ENCODE measurements at regions not wholly inside any gene's neighbourhood (a gene's known extent, or its start where the extent isn't known, plus 50 kb on each side); places are given as distances from the start of the nearest gene placed in this dataset.

DNA sequence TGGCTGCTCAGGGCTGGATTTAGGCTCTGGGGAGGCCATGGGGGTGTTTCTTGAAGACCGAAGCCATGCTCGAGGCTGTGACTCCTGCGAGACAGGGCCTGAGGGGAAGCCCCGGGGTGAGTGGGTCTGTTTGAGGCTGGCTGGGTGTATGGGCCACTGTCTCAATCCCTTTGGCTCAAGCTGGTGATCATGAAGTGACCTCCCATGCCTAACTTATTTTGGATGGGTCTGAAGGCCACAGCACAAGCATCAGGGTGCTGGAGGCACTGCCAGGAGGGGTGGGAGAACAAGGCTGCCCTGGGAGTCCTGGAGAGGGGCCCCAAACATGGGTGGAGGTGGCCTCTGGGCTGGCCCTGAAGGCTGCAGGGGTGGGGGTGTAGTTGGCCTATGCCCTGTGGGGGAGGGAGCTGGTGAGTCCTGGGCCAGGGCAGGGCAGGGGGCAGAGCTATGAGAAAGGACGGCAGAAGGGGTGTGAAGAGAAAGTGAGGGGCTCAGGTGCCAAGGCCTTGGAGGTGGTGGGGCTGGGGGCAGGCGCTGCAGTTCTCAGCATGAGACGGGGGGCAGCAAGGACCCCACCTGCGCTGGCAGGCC is 100.9 kb downstream of the KIF26A start:
- Histone ChIP-seq H3K27ac (ENCODE audit: insufficient read depth, low read length) (no peak overlapping the region), H4K20me1 (ENCODE audit: control insufficient read depth, extremely low read depth, insufficient read depth, low read length) (no peaks in the 10 kb centered on the region), H3K36me3 (ENCODE audit: control insufficient read depth, insufficient read depth, low read length) (no peaks in the 10 kb centered on the region), H3K4me3 (replicated peaks in 1 of 4; ENCODE audit: control extremely low read depth in 1 of 4, insufficient read depth in 1 of 4, low read depth in 3 of 4, low read length in 4 of 4) (no peak overlapping the region), H3K4me1 (ENCODE audit: control insufficient read depth, extremely low read depth, insufficient read depth, low read length) (no peaks in the 10 kb centered on the region), H3K4me2 (ENCODE audit: extremely low read depth, insufficient read depth, low read length) (no peak overlapping the region), H2AFZ (ENCODE audit: low read length) (no peak overlapping the region), H3K9ac (ENCODE audit: insufficient read depth, low read length) (no peak overlapping the region), H3K9me3 (ENCODE audit: control insufficient read depth, insufficient read depth, low read depth, low read length) (no peaks in the 10 kb centered on the region), H3K79me2 (ENCODE audit: control insufficient read depth, insufficient read depth, low read length) (no peaks in the 10 kb centered on the region), H3K27me3 (ENCODE audit: control insufficient read depth, insufficient read depth, low read length) (no peaks in the 10 kb centered on the region)
- no peak for DNase-seq (ENCODE audit: low read depth in 2 of 2)
- TF ChIP-seq, protein P1, sequence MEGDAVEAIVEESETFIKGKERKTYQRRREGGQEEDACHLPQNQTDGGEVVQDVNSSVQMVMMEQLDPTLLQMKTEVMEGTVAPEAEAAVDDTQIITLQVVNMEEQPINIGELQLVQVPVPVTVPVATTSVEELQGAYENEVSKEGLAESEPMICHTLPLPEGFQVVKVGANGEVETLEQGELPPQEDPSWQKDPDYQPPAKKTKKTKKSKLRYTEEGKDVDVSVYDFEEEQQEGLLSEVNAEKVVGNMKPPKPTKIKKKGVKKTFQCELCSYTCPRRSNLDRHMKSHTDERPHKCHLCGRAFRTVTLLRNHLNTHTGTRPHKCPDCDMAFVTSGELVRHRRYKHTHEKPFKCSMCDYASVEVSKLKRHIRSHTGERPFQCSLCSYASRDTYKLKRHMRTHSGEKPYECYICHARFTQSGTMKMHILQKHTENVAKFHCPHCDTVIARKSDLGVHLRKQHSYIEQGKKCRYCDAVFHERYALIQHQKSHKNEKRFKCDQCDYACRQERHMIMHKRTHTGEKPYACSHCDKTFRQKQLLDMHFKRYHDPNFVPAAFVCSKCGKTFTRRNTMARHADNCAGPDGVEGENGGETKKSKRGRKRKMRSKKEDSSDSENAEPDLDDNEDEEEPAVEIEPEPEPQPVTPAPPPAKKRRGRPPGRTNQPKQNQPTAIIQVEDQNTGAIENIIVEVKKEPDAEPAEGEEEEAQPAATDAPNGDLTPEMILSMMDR (conservative IDR thresholded peaks at IDR 0.05 in 1 of 2, IDR thresholded peaks at IDR 0.05 in 1 of 2; ENCODE audit: low read depth in 1 of 2, low read length in 2 of 2): no peak
- TF ChIP-seq EZH2 (IDR thresholded peaks at IDR 0.05; ENCODE audit: low read length, missing control alignments): no peak

DNA sequence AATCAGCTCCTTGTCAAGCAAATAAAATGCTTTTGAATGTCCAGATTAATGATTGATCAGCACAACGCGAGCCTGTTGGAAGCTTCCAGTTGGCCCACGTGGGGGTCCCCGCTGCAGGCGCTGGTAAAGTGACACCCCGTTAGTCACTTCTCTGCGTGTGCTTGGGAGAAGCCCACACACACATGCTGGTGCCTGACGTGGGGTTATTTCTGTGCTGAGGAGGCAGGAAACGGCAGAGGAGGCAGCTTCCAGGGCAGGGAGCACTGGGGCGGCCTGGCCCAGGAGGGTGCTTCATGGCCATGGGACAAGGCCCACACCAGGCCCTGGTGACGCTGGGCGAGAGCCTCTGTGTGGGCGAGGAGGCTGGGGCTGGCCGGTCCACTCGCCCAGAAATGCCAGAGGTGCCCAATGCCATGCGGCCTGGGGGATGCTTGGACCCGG is 101.5 kb downstream of the KIF26A start:
- Histone ChIP-seq H3K79me2 (ENCODE audit: control insufficient read depth, insufficient read depth, low read length) (no peaks in the 10 kb centered on the region), H3K27me3 (ENCODE audit: control insufficient read depth, insufficient read depth, low read length) (no peaks in the 10 kb centered on the region), H3K9me3 (ENCODE audit: control insufficient read depth, insufficient read depth, low read depth, low read length) (no peaks in the 10 kb centered on the region), H3K36me3 (ENCODE audit: control insufficient read depth, insufficient read depth, low read length) (no peaks in the 10 kb centered on the region), H3K4me3 (replicated peaks in 1 of 4; ENCODE audit: control extremely low read depth in 1 of 4, insufficient read depth in 1 of 4, low read depth in 3 of 4, low read length in 4 of 4) (no peak overlapping the region), H3K27ac (ENCODE audit: insufficient read depth, low read length) (no peak overlapping the region), H3K9ac (ENCODE audit: insufficient read depth, low read length) (no peak overlapping the region), H3K4me1 (ENCODE audit: control insufficient read depth, extremely low read depth, insufficient read depth, low read length) (no peaks in the 10 kb centered on the region), H4K20me1 (ENCODE audit: control insufficient read depth, extremely low read depth, insufficient read depth, low read length) (no peaks in the 10 kb centered on the region), H3K4me2 (ENCODE audit: extremely low read depth, insufficient read depth, low read length) (no peak overlapping the region), H2AFZ (ENCODE audit: low read length) (no peak overlapping the region)
- DNase-seq (ENCODE audit: low read depth in 2 of 2): no peak
- TF ChIP-seq, protein P1 (conservative IDR thresholded peaks at IDR 0.05 in 1 of 2, IDR thresholded peaks at IDR 0.05 in 1 of 2; ENCODE audit: low read depth in 1 of 2, low read length in 2 of 2): no peak
- no peak for TF ChIP-seq EZH2 (IDR thresholded peaks at IDR 0.05; ENCODE audit: low read length, missing control alignments)

DNA sequence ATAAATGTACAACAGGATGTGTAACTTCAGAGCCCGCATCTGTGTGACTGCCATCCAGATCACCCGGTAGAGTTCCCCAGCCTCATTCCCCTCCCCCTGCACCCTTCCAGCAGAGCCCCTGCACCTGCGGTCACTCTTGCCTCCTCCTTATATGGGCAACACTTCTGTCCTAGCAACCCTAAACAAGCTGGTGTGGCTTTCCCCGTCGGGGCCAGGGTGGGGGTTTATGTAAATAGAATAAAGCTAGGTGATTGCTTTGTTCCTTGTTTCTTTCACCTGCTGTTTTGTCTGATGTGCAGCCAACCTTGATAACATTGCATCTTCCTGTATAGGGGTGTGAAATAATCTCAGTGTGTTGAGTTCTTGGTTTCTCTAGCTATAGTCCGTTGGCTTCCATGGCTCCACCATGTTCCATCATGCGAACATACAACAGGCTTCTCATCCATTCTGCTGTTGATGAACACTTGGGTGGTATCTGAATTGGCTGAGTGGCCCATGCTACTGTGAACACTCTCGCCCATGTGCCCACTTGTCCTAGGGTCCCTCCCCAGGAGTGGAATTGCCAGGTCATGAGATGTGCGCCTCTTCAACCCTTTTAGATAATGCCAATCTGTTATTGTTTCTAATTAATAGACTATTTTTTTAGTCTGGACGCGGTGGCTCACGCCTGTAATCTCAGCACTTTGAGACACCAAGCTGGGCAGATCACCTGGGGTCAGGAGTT is 102.2 kb downstream of the KIF26A start:
- H3K4me2 ChIP-seq (ENCODE audit: extremely low read depth, insufficient read depth, low read length): no peak overlapping the region
- H3K9me3 ChIP-seq (ENCODE audit: control insufficient read depth, insufficient read depth, low read depth, low read length): no peaks in the 10 kb centered on the region
- H2AFZ ChIP-seq (ENCODE audit: low read length): no peak overlapping the region
- no peak for TF ChIP-seq EZH2 (IDR thresholded peaks at IDR 0.05; ENCODE audit: low read length, missing control alignments)
- TF ChIP-seq, protein P1 (conservative IDR thresholded peaks at IDR 0.05 in 1 of 2, IDR thresholded peaks at IDR 0.05 in 1 of 2; ENCODE audit: low read depth in 1 of 2, low read length in 2 of 2): no peak
- no peak overlapping the region for H3K4me3 ChIP-seq (replicated peaks in 1 of 4; ENCODE audit: control extremely low read depth in 1 of 4, insufficient read depth in 1 of 4, low read depth in 3 of 4, low read length in 4 of 4)
- no peak for DNase-seq (ENCODE audit: low read depth in 2 of 2)
- no peaks in the 10 kb centered on the region for H3K79me2 ChIP-seq (ENCODE audit: control insufficient read depth, insufficient read depth, low read length)
- H3K9ac ChIP-seq (ENCODE audit: insufficient read depth, low read length): no peak overlapping the region
- no peak overlapping the region for H3K27ac ChIP-seq (ENCODE audit: insufficient read depth, low read length)
- H3K4me1 ChIP-seq (ENCODE audit: control insufficient read depth, extremely low read depth, insufficient read depth, low read length): no peaks in the 10 kb centered on the region
- H4K20me1 ChIP-seq (ENCODE audit: control insufficient read depth, extremely low read depth, insufficient read depth, low read length): no peaks in the 10 kb centered on the region
- H3K27me3 ChIP-seq (ENCODE audit: control insufficient read depth, insufficient read depth, low read length): no peaks in the 10 kb centered on the region
- H3K36me3 ChIP-seq (ENCODE audit: control insufficient read depth, insufficient read depth, low read length): no peaks in the 10 kb centered on the region
